HG02798 (cell line): ENCODE measurements at regions not wholly inside any gene's neighbourhood (a gene's known extent, or its start where the extent isn't known, plus 50 kb on each side); places are given as distances from the start of the nearest gene placed in this dataset.

Experiments
- ATAC-seq: cut with Tn5 transposase; IDR thresholded peaks from one replicate; pipeline ENCODE4 v1.9.1; 2021; ENCODE audit warnings: mild to moderate bottlenecking; ENCODE audit not compliant: unreplicated experiment, poor library complexity

DNA sequence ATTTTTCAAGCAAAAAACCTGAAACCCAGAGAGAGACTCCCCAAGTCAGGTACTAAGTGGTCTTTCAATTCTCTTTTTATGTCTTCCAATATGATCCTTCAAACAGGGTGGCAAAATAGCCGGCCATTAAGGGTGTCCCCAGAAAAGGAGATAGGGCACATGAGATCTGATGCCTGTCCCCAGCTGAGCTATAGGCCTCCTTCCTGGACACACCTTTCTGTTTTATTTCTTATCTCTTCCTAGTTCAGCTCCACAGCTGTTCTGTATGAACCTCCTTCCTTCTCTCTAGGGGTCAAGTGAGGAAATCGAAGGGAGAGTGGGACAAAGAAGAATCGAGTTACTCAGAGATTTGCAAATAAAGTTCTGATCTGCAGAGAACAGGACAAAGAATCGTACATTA, 112.4 kb upstream of the ATP1A1 start:
- no peak for ATAC-seq

DNA sequence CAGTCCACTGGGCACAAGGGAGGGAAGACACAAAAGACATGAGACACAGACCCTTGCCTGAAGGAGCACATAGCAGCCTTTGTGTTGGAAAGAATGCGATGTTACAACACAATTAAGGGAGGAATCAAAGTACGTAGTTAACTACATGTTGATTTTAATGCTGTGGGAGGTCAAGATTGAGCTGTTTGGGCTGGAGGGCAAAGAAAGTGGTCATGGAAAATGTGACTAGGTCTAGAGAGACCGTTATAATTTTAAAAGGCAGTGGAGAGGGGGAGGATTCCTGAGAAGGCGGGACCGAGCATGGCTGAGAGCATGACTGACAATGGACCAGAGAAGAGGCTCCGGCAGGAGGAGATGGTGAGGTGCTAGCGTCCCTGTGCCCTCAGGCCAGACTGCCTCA, 111.8 kb upstream of the ATP1A1 start:
- no peak for ATAC-seq

DNA sequence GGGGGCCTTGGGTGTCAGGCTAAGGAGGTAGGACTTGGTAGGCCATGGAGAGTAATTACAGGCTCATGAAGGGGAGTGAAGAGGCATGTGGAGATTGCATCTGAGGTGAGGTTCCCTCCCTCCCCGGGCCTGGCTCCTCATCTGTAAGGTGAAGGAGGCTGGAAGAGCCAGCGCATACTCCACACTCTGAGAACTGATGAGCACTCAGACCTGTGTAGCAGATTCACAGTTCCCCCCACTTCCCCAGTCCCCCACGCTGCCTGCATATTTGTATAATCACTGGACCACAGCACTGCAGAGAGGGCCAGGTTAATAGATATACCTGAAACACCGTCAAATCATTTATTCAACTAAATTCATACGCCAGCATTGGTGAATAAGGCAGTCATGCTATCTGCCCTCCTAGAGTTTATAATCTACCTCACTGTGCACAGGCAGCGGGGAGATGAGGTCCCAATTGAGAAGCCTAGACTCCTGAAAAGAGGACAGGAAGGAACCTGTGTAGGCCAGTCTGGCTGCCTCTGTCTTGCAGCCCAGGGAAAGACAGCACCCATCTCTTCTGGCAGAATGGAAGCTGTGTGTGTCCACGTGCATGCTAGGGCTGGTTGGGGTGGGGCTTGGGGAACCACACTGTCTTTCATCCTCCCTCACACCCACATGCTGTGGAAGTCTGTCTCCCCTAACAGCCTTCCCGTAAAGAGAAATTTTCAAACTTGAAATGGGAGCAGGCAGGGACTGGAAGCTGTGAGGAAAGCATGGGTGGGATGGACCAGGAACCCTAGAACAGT, 110.6 kb upstream of the ATP1A1 start:
- ATAC-seq = no peak

DNA sequence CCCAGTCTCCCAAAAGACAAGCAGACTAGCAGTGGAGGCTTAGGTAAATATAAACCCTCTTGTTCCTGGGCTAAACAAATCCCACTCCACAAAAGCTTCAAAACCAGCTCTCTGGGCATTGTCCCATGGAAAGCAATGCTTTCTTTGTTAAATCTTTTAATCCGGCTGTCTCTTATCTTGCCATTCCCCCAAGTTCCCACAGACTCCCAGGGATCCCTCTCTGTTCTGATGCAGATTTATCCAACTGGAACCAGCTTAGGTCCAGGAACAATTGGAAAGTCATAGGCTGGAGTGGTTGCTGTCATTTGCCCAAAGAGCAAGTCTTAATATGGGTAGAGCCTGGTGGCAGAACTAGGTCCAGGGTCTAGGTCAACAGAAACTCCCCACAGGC, 110.1 kb upstream of the ATP1A1 start:
- no peak for ATAC-seq

DNA sequence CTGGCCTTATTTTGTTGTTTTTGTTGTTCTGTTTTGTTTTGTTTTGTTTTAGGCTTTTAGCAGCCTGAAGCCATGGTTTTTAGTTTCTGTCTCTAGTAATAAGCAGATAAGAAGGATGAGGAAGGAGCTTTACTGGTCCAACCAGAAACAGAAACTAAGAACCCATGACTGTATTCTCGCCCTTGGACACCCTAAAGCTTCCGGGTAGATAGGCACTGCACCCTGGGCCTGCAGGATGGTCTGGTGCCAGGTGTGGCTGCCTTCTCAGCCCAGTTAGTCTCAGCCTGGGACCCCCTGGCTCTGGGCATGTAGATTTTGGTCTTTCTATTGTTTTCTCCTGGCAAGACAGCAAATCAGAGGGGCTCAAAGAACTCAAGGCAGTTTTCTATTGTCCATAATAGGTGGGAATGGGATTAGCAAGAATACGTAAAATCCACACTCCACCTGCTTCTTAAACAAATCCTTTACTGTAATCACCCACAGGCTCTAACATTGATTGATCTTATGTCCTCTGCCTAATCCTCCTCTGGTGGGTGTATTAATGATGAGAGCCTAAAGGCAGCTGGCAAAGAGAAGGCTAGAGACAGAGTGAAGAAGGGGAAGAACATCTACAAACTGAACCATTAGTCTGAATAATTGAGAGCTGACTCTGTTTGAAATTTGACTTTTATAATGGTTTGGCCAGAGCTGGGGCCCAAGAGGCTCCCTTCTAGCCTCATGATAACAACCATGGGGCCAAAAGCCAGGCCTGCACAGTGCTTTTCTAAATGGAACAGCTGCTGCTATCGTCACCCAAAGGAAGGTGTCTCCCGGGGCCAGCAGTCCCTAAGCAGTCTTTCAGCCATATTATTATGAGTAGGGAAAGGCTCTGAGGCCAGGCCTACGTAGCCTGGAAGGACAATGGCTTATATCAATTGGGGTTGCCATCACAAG, 106.8 kb upstream of the ATP1A1 start:
- ATAC-seq = no peak

DNA sequence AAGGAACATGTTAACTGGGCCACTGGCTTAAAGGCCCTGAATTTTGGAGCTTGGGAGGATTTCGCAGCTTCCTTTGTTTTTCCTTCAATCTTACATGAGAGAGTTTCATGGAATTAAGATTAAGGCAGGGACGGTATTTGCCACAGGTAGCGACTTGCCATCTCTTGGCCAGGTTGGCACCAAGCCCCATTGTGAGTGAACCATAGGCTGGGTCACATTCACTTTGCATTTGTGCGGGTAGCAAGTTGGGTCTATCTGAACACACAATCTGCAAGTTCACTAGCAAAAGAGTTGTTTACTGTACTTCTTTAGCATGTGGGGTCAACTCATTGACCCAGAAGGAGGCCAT, 106.2 kb upstream of the ATP1A1 start:
- no peak for ATAC-seq

DNA sequence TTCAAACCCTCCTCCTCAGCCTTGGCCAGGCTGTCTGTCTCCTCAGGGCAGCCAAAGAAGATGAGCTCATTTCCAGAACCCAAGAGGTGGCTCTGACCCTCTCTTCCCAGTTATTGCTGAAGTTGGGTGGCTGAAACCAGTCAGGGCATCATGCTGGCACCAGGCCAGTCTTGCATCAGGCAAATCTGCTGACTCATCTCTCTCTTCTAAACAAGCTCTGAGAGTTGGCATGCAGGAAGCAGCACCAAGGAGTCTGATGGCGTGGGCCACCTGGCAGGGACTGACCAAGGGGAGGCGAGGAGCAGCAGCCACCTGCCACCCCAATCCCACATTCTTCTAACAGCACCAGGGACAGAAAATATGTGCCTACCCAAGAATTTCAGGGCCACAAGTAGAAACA, 104.8 kb upstream of the ATP1A1 start:
- no peak for ATAC-seq

DNA sequence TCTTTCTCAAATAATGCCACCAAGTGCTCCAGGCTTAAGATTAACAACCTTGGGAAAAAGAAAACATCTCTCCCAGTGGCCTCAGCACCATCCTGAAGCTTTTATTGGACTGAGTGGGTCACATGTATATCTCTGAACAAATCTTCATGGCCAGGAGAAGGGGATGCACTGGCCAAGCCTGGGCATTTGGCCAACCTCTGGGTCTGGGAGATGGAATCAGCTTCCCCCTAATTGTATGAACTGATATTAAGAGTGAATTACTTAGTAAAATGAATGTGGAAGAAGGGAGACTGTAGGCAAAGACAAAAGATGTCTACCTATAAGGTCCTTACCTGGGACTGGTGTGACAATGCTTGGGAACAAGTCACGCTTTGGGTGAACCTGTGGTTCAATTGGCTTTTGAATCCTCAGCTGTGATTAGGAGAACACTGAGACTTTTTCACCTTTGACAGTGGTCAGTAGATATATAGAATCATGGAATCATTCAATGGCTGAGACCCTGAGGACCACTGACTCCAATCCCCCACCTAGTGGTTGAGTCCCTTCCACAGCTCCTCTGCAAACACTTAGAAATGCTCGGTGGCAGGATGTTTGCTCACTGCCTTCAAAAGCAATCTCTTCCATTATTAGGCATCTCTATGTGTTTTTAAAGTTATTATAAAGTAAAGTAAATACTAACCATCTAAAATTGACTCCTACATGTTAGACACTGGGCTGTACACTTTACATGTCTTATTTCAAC, 102.6 kb upstream of the ATP1A1 start:
- ATAC-seq = no peak

DNA sequence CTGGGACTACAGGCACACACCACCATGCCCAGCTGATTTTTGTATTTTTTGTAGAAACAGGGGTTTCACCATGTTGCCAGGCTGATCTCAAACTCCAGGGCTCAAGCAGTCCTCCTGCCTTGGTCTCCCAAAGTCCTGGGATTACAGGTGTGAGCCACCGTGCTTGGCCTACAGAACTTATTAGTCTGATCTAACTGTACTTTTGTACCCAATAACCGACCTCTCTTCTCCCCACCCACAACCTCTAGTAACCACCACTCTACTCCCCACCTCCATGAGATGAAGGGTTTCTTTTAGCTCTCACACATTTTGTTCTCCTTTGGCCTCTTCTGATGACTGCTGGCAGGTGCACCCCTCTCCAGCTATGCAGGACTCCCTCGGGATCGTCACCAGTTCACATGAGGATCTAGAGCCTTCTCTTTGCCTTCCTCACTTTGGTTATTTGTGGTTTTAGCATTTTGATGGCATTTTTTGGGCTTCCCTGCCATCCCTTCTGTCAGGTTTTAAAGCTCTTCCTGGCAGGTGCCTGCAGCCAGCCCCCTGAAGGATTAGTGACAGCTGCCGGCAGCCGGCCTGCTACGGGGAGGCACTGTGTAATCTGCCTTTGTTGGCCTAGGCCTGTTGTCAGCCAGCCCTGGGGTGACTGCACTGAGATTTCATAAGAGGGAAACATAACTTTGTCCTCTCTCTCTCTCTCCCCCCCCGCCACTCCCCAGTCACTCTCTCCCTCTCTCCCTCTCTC, 99.8 kb upstream of the ATP1A1 start:
- ATAC-seq = no peak

DNA sequence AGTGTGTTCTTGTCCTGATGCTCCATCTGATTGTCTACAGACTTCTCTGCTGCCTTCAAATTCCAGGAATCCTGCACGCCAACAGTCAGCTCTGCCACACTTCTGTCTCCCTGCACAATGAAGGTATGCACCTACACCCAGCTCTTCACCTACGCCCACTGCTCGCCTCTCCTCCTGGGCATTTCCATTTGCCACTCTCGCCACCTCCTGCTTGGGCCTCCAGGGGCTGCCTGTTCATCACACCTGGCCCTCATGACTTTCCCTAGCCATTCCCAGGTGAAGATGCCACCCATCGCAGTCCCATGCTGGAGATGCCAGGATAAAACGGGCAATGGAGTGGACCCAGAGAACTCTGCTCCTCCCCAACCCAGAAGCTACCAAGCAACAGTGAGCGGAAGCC, 96.5 kb upstream of the ATP1A1 start:
- ATAC-seq = no peak

DNA sequence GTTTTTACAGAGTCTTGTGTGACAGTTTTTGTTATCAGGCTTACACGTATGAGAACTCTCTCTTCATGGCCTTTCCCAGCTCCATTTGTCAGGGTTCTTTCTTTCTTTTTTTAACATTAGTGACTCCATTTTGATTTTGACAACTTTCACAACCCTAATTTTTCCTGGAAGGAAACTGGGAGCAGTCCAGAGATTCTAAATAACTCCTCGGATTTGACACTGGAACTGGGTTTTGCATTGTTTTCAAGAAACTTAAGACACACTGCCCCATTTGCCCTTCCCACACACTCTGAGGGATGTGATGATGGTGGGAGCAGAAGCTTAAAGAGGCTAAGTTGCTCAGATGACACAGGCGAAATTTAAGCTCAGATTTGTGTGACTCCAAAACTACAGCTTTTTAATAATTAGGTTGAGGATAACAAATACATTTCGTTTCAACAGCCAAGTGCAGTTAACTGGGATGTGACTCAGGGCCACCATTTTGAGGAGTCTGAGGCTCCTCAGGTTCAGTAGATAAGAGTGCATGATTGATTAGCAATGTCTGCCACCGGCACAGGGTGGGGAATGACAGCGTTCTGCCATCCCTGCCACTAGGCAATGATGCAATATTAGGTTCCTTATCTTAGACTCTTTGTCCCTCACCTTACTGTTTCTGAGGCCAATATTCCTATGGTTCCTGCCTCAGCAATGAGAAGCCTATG, 95.1 kb upstream of the ATP1A1 start:
- ATAC-seq = no peak

DNA sequence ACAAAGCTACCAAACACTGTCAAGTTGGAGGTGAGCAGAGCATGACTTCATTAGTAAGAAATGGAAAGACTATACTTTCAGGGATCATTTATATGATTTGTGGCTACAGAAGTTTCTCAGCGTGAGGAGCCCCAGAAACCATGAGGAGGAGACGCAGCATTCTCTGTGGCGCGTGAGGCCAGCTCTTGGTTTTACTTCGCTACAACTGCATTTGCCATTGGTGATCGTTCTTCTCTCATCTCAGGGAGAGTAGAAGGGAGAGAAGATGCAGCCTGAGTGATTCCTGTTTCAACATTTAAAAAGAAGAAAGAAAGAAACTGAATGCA, 94.5 kb upstream of the ATP1A1 start:
- no peak for ATAC-seq

DNA sequence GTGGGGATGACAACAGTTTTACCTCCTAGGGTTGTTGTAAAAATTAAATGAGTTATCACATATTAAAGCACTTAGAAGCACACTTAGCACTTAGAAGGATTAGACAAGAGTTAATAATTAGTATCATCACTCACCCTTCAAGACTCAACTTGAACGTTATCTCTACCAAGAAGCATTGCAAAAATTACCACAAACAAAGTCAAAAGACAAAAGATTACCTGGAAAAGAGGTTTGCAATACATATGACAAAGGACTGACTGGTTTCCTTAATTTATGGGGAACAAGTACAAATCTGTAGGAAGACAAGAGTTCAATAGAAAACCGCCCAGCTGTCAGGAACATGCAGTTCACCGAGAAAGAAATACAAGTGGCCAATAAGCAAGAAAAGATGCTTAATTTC, 93.3 kb upstream of the ATP1A1 start:
- ATAC-seq = no peak

DNA sequence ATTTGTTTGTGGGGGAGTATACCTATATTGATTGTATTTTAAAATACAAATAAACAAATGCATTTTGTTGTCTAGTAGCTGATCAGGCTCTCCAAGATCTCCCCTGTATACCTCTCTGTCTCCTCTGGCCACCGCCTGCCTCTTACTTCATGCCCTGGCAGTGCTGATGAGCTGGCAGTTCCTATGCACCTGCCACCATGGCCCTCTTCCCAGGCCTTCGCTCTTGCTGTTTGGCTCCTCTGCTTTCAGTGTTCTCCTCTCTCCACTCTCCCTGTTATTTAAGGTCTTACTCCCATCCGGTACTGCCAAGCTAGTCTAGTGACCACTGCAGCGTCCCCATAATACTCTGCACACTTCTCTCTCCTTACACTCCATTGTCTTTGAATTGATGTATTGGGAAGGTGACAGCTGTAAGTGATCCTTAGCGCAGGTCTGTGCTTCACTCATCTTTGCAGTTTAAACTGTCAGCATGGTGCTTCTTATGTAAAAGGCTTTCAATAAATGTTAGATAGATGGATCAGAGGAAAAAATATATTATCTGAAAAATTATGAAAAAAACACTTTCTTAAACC, 88.1 kb upstream of the ATP1A1 start:
- no peak for ATAC-seq

DNA sequence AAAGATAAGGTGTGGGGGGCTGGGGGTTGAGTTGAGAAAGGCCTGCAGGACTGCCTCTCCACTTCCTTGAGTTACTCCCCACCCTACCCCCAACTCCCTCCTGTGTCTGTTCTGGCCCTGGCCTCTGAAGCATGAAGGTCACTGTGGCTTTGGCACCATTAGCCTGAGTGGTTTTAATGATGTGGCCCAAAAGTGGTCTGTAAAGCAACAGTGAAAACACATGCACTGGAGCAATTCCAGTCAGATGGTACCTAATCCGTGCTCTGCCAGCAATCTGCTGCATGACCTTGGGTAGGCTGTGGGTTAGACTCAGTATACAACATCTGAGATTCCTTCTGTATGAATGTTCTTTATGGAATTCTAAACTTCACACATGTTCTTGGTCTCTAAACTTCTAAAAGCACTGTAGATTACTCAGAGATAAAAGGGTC, 86.5 kb upstream of the ATP1A1 start:
- no peak for ATAC-seq

DNA sequence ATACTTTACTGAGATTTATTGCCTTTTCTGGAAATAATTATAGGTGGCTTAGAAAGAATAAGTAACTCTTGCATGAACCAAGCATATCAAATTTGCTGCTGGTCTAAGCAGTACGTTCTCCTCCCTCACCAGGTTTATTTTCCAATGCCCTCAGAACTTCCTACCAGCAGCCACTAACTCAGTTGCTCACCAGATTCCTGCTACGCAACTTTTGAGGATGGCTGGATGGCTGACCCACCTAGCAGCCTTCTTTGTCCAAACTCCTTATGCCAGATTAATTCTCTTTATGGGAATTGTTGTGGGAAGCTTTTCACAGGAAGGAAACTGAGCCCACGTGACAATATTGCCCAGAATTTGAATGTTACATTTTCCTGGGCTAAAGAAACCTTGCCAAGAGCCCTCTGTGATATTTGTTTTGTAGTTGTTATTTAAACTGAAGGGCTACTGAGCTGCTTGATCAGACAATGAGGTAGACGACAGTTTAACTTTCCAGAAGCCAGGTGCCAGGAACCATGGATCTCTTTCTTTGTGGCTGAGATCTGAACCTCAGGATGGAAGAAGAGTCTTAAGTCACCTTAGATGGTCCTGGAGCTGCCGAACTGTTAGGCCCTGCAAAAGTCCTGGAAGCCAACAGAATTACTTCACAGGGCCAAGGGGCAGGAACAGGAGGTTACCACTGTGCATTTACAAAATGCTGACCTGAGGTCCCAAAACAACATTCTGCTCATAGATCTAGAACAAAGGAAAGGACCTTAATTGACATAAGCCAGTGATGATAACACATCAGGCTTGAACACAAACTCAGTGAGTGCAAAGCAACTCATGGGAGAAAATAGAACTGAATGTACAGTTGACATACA, 85.5 kb upstream of the ATP1A1 start:
- ATAC-seq = no peak

DNA sequence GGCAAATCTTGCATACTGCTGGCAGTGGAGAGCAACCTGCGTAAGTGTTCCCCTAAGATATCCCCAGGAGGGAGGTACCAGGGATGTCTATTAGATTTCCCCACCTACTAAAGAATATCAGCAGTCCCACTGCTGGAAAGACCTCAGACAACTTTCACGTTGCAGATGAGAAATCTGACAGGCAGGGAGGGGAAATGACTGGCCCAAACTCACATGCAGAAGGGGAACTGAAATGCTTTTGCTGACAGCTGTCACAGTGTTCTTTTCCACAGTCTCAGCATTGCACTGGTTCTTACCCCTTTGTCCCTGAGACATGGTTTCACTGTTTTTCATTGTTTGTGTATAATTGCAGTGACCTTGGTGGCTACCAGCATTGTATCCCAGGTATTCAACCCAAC, 84.8 kb upstream of the ATP1A1 start:
- peak; percentile 95 for ATAC-seq

DNA sequence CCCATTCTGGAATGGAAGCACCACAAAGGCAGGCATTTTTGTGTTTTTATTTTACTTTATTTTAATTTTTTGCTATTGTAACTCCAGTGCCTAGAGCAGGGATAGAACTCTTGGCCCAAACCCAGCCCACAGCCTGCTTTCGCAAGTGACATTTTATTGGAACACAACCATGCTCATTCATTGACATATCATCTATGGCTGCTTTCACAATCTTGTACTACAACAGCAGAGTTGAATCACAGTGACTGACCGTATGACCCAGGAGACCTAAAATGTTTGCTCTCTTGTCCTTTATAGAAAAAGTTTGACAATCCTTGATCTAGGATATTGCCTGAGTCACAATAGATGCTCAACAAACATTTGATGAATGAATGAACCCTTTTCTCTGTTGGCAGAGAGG, 83.9 kb upstream of the ATP1A1 start:
- ATAC-seq = no peak
